ENCODE measurements at regions not wholly inside any gene's neighbourhood (a gene's known extent, or its start where the extent isn't known, plus 50 kb on each side); places are given as distances from the start of the nearest gene placed in this dataset.

DNA sequence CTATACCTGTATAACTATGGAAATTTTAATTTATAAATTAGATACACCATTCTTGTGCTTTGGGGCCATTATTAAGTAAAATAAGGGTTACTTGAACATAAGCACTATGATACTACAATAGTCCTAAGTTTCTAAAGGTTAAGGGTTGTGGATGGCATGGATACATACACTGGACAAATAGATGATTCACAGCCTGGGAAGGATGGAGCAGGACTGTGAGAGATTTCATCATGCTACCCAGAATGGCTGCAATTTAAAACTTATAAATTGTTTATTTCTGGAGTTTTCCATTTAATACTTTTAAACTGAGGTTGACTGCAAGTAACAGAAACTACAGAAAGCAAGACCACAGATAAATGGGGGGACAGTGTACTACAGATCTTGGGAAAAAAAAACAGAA is 295.8 kb upstream of the ZNF804A start:
- TF ChIP-seq, protein P1, sequence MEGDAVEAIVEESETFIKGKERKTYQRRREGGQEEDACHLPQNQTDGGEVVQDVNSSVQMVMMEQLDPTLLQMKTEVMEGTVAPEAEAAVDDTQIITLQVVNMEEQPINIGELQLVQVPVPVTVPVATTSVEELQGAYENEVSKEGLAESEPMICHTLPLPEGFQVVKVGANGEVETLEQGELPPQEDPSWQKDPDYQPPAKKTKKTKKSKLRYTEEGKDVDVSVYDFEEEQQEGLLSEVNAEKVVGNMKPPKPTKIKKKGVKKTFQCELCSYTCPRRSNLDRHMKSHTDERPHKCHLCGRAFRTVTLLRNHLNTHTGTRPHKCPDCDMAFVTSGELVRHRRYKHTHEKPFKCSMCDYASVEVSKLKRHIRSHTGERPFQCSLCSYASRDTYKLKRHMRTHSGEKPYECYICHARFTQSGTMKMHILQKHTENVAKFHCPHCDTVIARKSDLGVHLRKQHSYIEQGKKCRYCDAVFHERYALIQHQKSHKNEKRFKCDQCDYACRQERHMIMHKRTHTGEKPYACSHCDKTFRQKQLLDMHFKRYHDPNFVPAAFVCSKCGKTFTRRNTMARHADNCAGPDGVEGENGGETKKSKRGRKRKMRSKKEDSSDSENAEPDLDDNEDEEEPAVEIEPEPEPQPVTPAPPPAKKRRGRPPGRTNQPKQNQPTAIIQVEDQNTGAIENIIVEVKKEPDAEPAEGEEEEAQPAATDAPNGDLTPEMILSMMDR (IDR thresholded peaks at IDR 0.05; ENCODE audit: control insufficient read depth, extremely low read depth, insufficient read depth) = no peak
- no peak for DNase-seq (ENCODE audit: low read depth)
- H3K4me3 ChIP-seq (ENCODE audit: low read depth, low read length) = no peak overlapping the region

DNA sequence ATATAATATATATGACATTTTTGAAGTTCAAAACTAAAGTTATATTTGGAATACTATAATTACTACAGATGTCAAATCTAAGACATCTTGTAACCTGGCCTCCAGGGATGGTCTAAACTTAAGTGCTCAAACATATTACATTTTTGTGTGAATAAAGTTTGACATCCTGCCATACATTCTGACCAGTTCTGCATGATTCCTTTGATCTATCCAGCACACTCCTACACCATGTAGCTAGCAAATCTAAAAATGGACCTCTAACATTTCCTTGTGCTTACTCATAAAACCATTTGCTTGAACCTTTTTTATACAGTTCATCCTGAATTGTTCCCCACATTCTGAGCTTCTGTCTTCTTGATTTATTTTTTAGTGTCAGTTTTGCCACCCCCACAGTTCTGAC is 294.3 kb upstream of the ZNF804A start:
- DNase-seq (ENCODE audit: low read depth) = no peak
- H3K4me3 ChIP-seq (ENCODE audit: low read depth, low read length) = no peak overlapping the region
- TF ChIP-seq, protein P1 (IDR thresholded peaks at IDR 0.05; ENCODE audit: control insufficient read depth, extremely low read depth, insufficient read depth) = no peak

DNA sequence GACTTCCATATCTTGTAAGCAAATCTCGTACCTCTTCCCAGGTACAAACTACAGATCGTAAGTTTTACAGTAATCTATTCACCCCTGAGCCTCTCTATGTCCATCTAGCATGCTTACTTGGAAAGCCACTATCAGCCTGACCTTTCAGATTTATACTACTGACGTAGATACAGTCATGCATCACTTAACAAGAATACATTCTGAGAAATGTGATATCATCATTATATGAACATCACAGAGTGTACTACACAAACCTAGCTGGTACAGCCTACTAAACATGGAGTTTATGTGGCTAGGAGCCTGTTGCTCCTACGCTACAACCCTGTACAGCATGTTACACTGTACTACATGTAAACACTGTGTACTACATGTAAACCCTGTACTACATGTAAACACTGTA is 293.2 kb upstream of the ZNF804A start:
- H3K4me3 ChIP-seq (ENCODE audit: low read depth, low read length) = no peak overlapping the region
- no peak for DNase-seq (ENCODE audit: low read depth)
- TF ChIP-seq, protein P1 (IDR thresholded peaks at IDR 0.05; ENCODE audit: control insufficient read depth, extremely low read depth, insufficient read depth) = no peak

DNA sequence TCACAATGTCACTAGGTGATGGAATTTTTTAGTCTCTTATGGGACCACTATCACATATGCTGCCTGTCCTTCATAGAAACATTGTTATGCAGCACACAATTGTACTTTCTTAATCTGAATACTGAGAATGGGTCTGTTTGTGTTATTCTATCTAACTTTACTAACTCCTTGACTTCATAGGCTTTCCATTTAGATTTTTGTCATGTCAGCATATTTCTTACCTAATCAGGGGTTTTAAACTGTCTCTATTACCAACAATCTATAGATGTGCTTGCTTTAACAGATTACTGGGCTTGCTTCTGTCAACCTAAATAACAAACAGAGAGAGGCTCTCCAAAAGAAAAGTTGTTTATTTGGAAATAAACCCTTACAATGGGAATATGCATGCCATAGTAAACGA is 289.6 kb upstream of the ZNF804A start:
- no peak for DNase-seq (ENCODE audit: low read depth)
- no peak overlapping the region for H3K4me3 ChIP-seq (ENCODE audit: low read depth, low read length)
- TF ChIP-seq, protein P1 (IDR thresholded peaks at IDR 0.05; ENCODE audit: control insufficient read depth, extremely low read depth, insufficient read depth) = no peak

DNA sequence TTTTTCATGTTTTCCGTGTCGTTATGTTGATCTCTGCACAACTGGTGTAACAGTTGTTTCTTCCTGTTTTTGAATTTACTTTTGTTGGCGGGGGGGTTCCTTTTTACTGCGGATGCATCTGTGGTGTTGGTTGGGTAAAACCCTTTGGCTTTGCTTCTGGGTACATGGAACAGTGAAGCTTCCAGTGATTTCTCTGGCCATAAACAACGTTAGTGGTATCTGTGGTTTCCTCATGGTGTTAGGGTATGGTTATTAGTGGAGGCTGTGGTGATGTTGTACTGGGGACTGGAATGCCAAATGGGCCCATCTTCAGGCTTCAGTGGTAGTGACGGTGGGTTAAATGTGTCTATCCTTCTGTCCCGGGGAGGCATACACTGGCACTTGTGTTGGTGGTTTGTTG is 285.4 kb upstream of the ZNF804A start:
- TF ChIP-seq, protein P1 (IDR thresholded peaks at IDR 0.05; ENCODE audit: control insufficient read depth, extremely low read depth, insufficient read depth) = no peak
- no peak for DNase-seq (ENCODE audit: low read depth)
- no peak overlapping the region for H3K4me3 ChIP-seq (ENCODE audit: low read depth, low read length)

DNA sequence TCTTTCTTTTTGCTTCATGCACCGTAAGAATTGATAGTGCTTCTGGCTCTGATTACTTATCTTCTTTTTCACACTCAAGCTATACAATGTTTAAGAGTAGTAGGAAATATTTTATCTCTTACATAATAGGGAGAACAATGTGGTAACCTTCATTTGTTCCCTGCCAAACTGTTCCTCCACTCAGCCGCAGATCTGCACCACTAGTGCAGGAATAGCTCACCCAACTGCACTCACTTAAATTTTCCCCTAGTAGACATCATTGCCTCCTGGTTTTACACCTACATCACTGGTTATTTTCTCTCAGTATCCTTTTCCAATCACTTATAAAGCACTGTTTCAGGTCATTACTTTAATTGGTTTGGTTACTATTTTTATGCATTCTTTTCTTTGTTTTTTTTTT is 283.5 kb upstream of the ZNF804A start:
- H3K4me3 ChIP-seq (ENCODE audit: low read depth, low read length) = no peak overlapping the region
- no peak for DNase-seq (ENCODE audit: low read depth)
- TF ChIP-seq, protein P1 (IDR thresholded peaks at IDR 0.05; ENCODE audit: control insufficient read depth, extremely low read depth, insufficient read depth) = no peak

DNA sequence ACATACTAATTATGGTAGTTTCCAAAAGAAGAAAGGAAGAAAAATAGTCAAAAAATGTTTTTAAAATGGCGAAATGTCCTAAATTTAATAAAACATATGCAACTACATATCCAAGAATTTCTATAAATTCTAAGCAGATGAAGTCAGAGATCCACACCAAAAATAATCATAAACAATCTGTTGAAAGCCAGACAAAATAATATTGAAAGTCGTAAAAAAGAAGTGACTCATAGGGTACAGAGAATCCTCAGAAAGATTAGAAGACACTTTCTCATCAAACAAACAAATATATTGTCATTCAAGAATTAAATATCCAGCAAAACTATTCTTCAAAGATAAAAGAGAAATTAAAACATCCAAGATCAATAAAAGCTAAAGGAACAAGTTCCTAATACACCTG is 281.4 kb upstream of the ZNF804A start:
- no peak for DNase-seq (ENCODE audit: low read depth)
- no peak overlapping the region for H3K4me3 ChIP-seq (ENCODE audit: low read depth, low read length)
- TF ChIP-seq, protein P1 (IDR thresholded peaks at IDR 0.05; ENCODE audit: control insufficient read depth, extremely low read depth, insufficient read depth) = no peak

Measured in LNCaP clone FGC (cell line).